Adrenal gland (tissue), 5 donors: ENCODE measurements at regions not wholly inside any gene's neighbourhood (a gene's known extent, or its start where the extent isn't known, plus 50 kb on each side); places are given as distances from the start of the nearest gene placed in this dataset.

ENCODE experiments used
- CTCF ChIP-seq, 6 experiments: fragments of 450-650 bp in 4 of 6; fragments of 200-600 bp in 2 of 6; sonication (generic) in 1 of 6; IDR thresholded peaks; 1 replicate in 5 of 6; 2 replicates in 1 of 6; pipeline versions ENCODE4 v1.5.1 to v1.8.0; 2016 to 2021; ENCODE audit warnings: antibody characterized with exemption in 6 of 6, mild to moderate bottlenecking in 2 of 6, moderate library complexity in 1 of 6
- POLR2A ChIP-seq, 2 donors: fragments of 450-650 bp; IDR thresholded peaks; one replicate each; pipeline ENCODE4 v1.6.1; 2017; ENCODE audit warnings: antibody characterized with exemption in 2 of 2, mild to moderate bottlenecking in 2 of 2, moderate library complexity in 1 of 2
- donor health status: DM: no; HTN: no; CAD: no.

GRCh38 chr7:24199978-24200377 lies 84.0 kb upstream of the NPY start:
- no peak for TF ChIP-seq POLR2A (IDR thresholded peaks at IDR 0.05)
- no peak for TF ChIP-seq CTCF (IDR thresholded peaks at IDR 0.05)
